PC-3 (cell line): ENCODE measurements at regions not wholly inside any gene's neighbourhood (a gene's known extent, or its start where the extent isn't known, plus 50 kb on each side); places are given as distances from the start of the nearest gene placed in this dataset.

ENCODE experiments used
- EZH2 ChIP-seq: fragments of 300-600 bp; sonication (generic); IDR thresholded peaks from one replicate; pipeline ENCODE4 v1.6.1; 2017; ENCODE audit warnings: antibody characterized with exemption, mild to moderate bottlenecking, low read length; ENCODE audit not compliant: unreplicated experiment
- EZH2phosphoT487 ChIP-seq: fragments of 300-600 bp; sonication (generic); IDR thresholded peaks from 2 replicates; pipeline ENCODE4 v1.6.1; 2018; ENCODE audit warnings: mild to moderate bottlenecking, antibody characterized with exemption, low read length, borderline replicate concordance
- TF ChIP-seq, protein P1 (sequence below): fragments of 300-600 bp; sonication (generic); conservative IDR thresholded peaks from 2 replicates; pipeline ENCODE4 v1.5.1; 2017; ENCODE audit warnings: antibody characterized with exemption, low read depth, mild to moderate bottlenecking, low read length

DNA sequence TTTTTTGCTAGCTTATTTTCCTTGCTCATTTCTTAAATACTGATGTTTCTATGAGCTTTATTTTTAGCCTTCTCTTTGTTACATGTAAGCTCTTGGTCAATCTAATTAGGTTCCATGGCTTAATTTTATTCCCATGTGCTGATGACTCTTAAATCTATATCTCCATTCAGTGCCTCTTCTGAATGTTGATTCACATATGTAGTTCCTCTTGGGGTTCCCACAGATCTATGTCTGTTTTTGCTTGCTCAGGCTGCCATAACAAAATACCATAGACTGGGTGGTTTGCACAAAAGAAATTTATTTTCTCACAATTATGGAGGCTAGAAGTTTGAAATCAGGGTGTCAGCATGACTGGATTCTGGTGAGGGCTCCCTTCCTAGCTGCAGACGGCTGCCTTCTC, 58.3 kb upstream of the PLA2G4A start:
- TF ChIP-seq EZH2 = no peak
- TF ChIP-seq, protein P1, sequence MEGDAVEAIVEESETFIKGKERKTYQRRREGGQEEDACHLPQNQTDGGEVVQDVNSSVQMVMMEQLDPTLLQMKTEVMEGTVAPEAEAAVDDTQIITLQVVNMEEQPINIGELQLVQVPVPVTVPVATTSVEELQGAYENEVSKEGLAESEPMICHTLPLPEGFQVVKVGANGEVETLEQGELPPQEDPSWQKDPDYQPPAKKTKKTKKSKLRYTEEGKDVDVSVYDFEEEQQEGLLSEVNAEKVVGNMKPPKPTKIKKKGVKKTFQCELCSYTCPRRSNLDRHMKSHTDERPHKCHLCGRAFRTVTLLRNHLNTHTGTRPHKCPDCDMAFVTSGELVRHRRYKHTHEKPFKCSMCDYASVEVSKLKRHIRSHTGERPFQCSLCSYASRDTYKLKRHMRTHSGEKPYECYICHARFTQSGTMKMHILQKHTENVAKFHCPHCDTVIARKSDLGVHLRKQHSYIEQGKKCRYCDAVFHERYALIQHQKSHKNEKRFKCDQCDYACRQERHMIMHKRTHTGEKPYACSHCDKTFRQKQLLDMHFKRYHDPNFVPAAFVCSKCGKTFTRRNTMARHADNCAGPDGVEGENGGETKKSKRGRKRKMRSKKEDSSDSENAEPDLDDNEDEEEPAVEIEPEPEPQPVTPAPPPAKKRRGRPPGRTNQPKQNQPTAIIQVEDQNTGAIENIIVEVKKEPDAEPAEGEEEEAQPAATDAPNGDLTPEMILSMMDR = no peak
- no peak for TF ChIP-seq EZH2phosphoT487
